Suprapubic skin (tissue), 3 donors: ENCODE measurements at regions not wholly inside any gene's neighbourhood (a gene's known extent, or its start where the extent isn't known, plus 50 kb on each side); places are given as distances from the start of the nearest gene placed in this dataset.

Source experiments
- CTCF ChIP-seq, 2 donors: fragments of 200-600 bp in 1 of 2; fragments of 450-650 bp in 1 of 2; sonication (generic) in 1 of 2; IDR thresholded peaks; one replicate each; pipeline ENCODE4 v1.5.1; 2016 to 2019; ENCODE audit warnings: antibody characterized with exemption in 2 of 2, mild to moderate bottlenecking in 1 of 2, moderate library complexity in 1 of 2
- POLR2A ChIP-seq, 2 donors: fragments of 450-650 bp; IDR thresholded peaks; one replicate each; pipeline ENCODE4 v1.6.1; 2017; ENCODE audit warnings: antibody characterized with exemption in 2 of 2, mild to moderate bottlenecking in 2 of 2, moderate library complexity in 2 of 2

GRCh38 chrX:7214251-7214650 is 66.3 kb upstream of the PUDP start:
- TF ChIP-seq CTCF (IDR thresholded peaks at IDR 0.05) (no peak), POLR2A (IDR thresholded peaks at IDR 0.05) (no peak)
